B cell (primary cell): ENCODE measurements at regions not wholly inside any gene's neighbourhood (a gene's known extent, or its start where the extent isn't known, plus 50 kb on each side); places are given as distances from the start of the nearest gene placed in this dataset.

ENCODE experiments used
- ATAC-seq: fragments of 200-7000 bp; cut with Tn5 transposase; one replicate; pipeline ENCODE4 v1.10.0; 2021; ENCODE audit warnings: low read depth, mild to moderate bottlenecking, moderate number of reproducible peaks, moderate library complexity
- CTCF ChIA-PET: fragments of 350-600 bp; sonication (Branson Sonifier 250); formaldehyde crosslinking; loops from one replicate; lab custom pipeline; 2021; ENCODE audit warnings: antibody characterized with exemption, inconsistent platforms; lab: Charles Lee
- POLR2A ChIA-PET: fragments of 350-600 bp; sonication (Branson Sonifier 250); formaldehyde crosslinking; loops from one replicate; lab custom pipeline; 2021; ENCODE audit warnings: antibody characterized with exemption; lab: Charles Lee
- DNase-seq: peaks from one replicate; pipeline ENCODE4 v3.0.0; 2013
- H2AFZ ChIP-seq: 2 replicates; pipeline ENCODE4 v1.6.1; 2012; ENCODE audit warnings: mild to moderate bottlenecking, low read depth, low read length; ENCODE audit not compliant: insufficient read depth, poor library complexity, severe bottlenecking
- H3K27ac ChIP-seq, 2 donors: 1 replicate in 1 of 2; 2 replicates in 1 of 2; pipeline ENCODE4 v1.5.1; 2012 to 2013; ENCODE audit warnings: low read length in 2 of 2, mild to moderate bottlenecking in 2 of 2, moderate library complexity in 1 of 2
- H3K27me3 ChIP-seq, 4 experiments: fragments of 200-600 bp in 1 of 4; sonication (generic) in 1 of 4; replicated peaks in 1 of 4; 1 replicate in 2 of 4; 2 replicates in 2 of 4; pipeline versions ENCODE4 v1.6.1 to v1.7.0; 2013 to 2016; ENCODE audit warnings: low read length in 3 of 4, mild to moderate bottlenecking in 2 of 4, mixed read lengths in 1 of 4, moderate library complexity in 1 of 4; ENCODE audit not compliant: insufficient read depth in 4 of 4, control insufficient read depth in 3 of 4; ENCODE audit errors: control extremely low read depth in 1 of 4
- H3K36me3 ChIP-seq, 2 experiments: replicated peaks in 1 of 2; 1 replicate in 1 of 2; 2 replicates in 1 of 2; pipeline versions ENCODE4 v1.6.1 to v1.7.1; 2013; ENCODE audit warnings: low read length in 1 of 2; ENCODE audit not compliant: insufficient read depth in 2 of 2, control insufficient read depth in 1 of 2; ENCODE audit errors: control extremely low read depth in 1 of 2, extremely low read depth in 1 of 2
- H3K4me1 ChIP-seq, 2 donors: fragments of 200-600 bp in 1 of 2; sonication (generic) in 1 of 2; 1 replicate in 1 of 2; 2 replicates in 1 of 2; pipeline versions ENCODE4 v1.5.1 to v1.6.1; 2013 to 2017; ENCODE audit warnings: low read length in 2 of 2; ENCODE audit not compliant: control insufficient read depth in 2 of 2, insufficient read depth in 2 of 2
- H3K4me2 ChIP-seq: replicated peaks from 2 replicates; pipeline ENCODE3; 2012; ENCODE audit warnings: mild to moderate bottlenecking, low read depth, low read length; ENCODE audit not compliant: poor library complexity, severe bottlenecking
- H3K4me3 ChIP-seq, 5 experiments: fragments of 200-600 bp in 1 of 5; sonication (generic) in 1 of 5; 1 replicate in 3 of 5; 2 replicates in 2 of 5; pipeline versions ENCODE4 v1.5.1 to v1.7.0; 2011 to 2016; ENCODE audit warnings: low read length in 4 of 5, mild to moderate bottlenecking in 4 of 5, low read depth in 2 of 5, control low read depth in 1 of 5, moderate library complexity in 1 of 5; ENCODE audit not compliant: insufficient read depth in 1 of 5; ENCODE audit errors: control extremely low read depth in 1 of 5, extremely low read depth in 1 of 5
- H3K79me2 ChIP-seq: fragments of 200-600 bp; sonication (generic); one replicate; pipeline ENCODE4 v1.6.0; 2016; ENCODE audit warnings: low read length; ENCODE audit not compliant: control insufficient read depth, insufficient read depth
- H3K9ac ChIP-seq: fragments of 200-600 bp; sonication (generic); 2 replicates; pipeline ENCODE4 v1.6.1; 2017; ENCODE audit warnings: mild to moderate bottlenecking, low read length, moderate library complexity
- H3K9me3 ChIP-seq, 3 donors: one replicate each; pipeline versions ENCODE4 v1.6.1 to v1.7.1; 2013; ENCODE audit warnings: low read length in 2 of 3; ENCODE audit not compliant: control insufficient read depth in 2 of 3, insufficient read depth in 1 of 3; ENCODE audit errors: control extremely low read depth in 1 of 3
- H4K20me1 ChIP-seq: 2 replicates; pipeline ENCODE4 v1.6.0; 2012; ENCODE audit warnings: mild to moderate bottlenecking, low read length; ENCODE audit not compliant: insufficient read depth, control insufficient read depth, poor library complexity, severe bottlenecking
- H3K27ac Mint-ChIP-seq: one replicate; pipeline ENCODE4 v1.8.0; 2021; ENCODE audit warnings: mixed read lengths
- H3K27me3 Mint-ChIP-seq: one replicate; pipeline ENCODE4 v1.8.0; 2021; ENCODE audit warnings: mixed read lengths
- H3K4me1 Mint-ChIP-seq: one replicate; pipeline ENCODE4 v1.8.0; 2021; ENCODE audit warnings: mixed read lengths
- H3K4me3 Mint-ChIP-seq: one replicate; pipeline ENCODE4 v1.8.0; 2021; ENCODE audit warnings: mixed read lengths
- H3K9me3 Mint-ChIP-seq: one replicate; pipeline ENCODE4 v1.8.0; 2022; ENCODE audit warnings: mixed read lengths; ENCODE audit not compliant: insufficient read depth
- EZH2 ChIP-seq: IDR thresholded peaks from 2 replicates; pipeline ENCODE4 v1.6.1; 2012; ENCODE audit warnings: borderline replicate concordance, low read depth, mild to moderate bottlenecking, moderate library complexity, low read length; ENCODE audit not compliant: insufficient read depth, poor library complexity, severe bottlenecking
- WGBS: methylation state at CpG from one replicate; pipeline ENCODE4 v1.1.5; 2013; ENCODE audit warnings: missing lambda C conversion rate; ENCODE audit not compliant: insufficient coverage; 5-methylcytosine and 5-hydroxymethylcytosine counted together
- intact Hi-C: fragments of 100-400 bp; cut with micrococcal nuclease; formaldehyde crosslinking; loops from one replicate; pipeline ENCODE4 v1.10.0; 2022
- TF ChIP-seq, protein P1 (sequence below): fragments of 200-600 bp; IDR thresholded peaks from one replicate; pipeline ENCODE4 v1.8.0; 2022; ENCODE audit warnings: antibody characterized with exemption, mild to moderate bottlenecking

DNA sequence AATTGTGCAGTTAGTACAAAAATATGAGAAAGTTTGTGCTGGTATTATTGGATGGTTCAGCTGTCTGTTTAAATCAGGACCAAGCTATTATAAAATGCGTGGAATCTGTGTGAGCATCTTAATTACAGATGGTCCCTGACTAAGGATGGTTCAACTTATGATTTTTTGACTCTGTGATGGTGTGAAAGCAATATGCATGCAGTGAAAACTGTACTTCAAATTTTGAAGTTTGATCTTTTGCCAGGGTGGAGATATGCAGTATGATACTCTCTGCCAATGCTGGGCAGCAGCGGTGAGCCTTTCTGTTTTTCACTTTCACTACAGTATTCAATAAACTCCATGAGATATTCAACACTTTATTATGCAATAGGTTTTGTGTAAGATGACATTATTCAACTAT, 189.3 kb downstream of the CHST1 start:
- no peak overlapping the region for H3K4me2 ChIP-seq
- no peaks in the 10 kb centered on the region for H3K9me3 Mint-ChIP-seq
- H3K36me3 ChIP-seq = no peaks in the 10 kb centered on the region
- H3K4me1 ChIP-seq = no peaks in the 10 kb centered on the region
- H3K4me3 ChIP-seq = no peak overlapping the region
- intact Hi-C loops = no loop called here
- ChIA-PET CTCF (no interaction called here), POLR2A (no interaction called here)
- no peaks in the 10 kb centered on the region for H3K9me3 ChIP-seq
- no peak for ATAC-seq
- H3K4me1 Mint-ChIP-seq = no peaks in the 10 kb centered on the region
- no peak for DNase-seq
- H2AFZ ChIP-seq = no peak overlapping the region
- H3K27ac Mint-ChIP-seq = no peak overlapping the region
- no peak for TF ChIP-seq EZH2
- TF ChIP-seq, protein P1, sequence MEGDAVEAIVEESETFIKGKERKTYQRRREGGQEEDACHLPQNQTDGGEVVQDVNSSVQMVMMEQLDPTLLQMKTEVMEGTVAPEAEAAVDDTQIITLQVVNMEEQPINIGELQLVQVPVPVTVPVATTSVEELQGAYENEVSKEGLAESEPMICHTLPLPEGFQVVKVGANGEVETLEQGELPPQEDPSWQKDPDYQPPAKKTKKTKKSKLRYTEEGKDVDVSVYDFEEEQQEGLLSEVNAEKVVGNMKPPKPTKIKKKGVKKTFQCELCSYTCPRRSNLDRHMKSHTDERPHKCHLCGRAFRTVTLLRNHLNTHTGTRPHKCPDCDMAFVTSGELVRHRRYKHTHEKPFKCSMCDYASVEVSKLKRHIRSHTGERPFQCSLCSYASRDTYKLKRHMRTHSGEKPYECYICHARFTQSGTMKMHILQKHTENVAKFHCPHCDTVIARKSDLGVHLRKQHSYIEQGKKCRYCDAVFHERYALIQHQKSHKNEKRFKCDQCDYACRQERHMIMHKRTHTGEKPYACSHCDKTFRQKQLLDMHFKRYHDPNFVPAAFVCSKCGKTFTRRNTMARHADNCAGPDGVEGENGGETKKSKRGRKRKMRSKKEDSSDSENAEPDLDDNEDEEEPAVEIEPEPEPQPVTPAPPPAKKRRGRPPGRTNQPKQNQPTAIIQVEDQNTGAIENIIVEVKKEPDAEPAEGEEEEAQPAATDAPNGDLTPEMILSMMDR = no peak
- no peak overlapping the region for H3K9ac ChIP-seq
- no peak overlapping the region for H3K4me3 Mint-ChIP-seq
- 100% methylated on average over 1 of the region's 2 CpGs for WGBS
- H3K79me2 ChIP-seq = no peaks in the 10 kb centered on the region
- H3K27me3 Mint-ChIP-seq = peaks cover 26% of the 10 kb centered on the region
- H3K27me3 ChIP-seq = peaks cover 0 to 11% (median 0%) of the 10 kb centered on the region in 4 experiments
- no peak overlapping the region for H3K27ac ChIP-seq
- no peaks in the 10 kb centered on the region for H4K20me1 ChIP-seq

DNA sequence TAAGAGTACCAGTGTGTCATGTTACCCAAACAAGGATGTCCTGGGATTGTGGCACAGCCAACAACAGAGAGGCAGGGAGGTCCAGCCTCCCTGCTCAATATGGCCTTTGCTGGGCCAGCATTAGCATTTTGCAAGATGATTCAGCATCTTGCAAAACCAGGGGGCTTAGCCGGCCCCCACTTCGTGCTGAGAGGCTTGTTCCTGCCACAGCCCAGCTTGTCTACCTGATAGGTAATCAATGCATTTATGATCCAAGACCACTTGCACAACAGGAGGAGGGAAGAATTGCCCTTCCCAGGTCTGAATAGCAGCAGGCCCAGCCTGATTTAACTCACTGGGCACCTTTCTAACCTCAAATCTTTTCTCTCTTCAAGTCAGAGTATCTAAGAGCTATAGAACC, 189.0 kb upstream of the SYT13 start:
- TF ChIP-seq EZH2 = no peak
- TF ChIP-seq, protein P1 = no peak
- H3K4me3 ChIP-seq = no peak overlapping the region
- ChIA-PET POLR2A (no interaction called here), CTCF (no interaction called here)
- H3K9me3 ChIP-seq = no peaks in the 10 kb centered on the region
- WGBS = 73% methylated on average over 2 of the region's 2 CpGs
- no peaks in the 10 kb centered on the region for H3K4me1 ChIP-seq
- Mint-ChIP-seq H3K9me3 (no peaks in the 10 kb centered on the region), H3K27me3 (peaks cover 21% of the 10 kb centered on the region), H3K27ac (no peak overlapping the region), H3K4me3 (no peak overlapping the region), H3K4me1 (no peaks in the 10 kb centered on the region)
- no peak overlapping the region for H2AFZ ChIP-seq
- no peak for ATAC-seq
- H3K27me3 ChIP-seq = peaks cover 0 to 3% (median 0%) of the 10 kb centered on the region in 4 experiments
- H3K79me2 ChIP-seq = no peaks in the 10 kb centered on the region
- no peak for DNase-seq
- no peak overlapping the region for H3K4me2 ChIP-seq
- no peak overlapping the region for H3K9ac ChIP-seq
- H4K20me1 ChIP-seq = no peaks in the 10 kb centered on the region
- H3K36me3 ChIP-seq = no peaks in the 10 kb centered on the region
- intact Hi-C loops = no loop called here
- H3K27ac ChIP-seq = no peak overlapping the region
